Central memory CD4-positive, alpha-beta T cell (primary cell): ENCODE measurements at regions not wholly inside any gene's neighbourhood (a gene's known extent, or its start where the extent isn't known, plus 50 kb on each side); places are given as distances from the start of the nearest gene placed in this dataset.

Source experiments
- DNase-seq: peaks from one replicate; pipeline ENCODE4 v3.0.0; 2022

GRCh38 chr18:78399992-78400503 lies 579.6 kb upstream of the SALL3 start:
- no peak for DNase-seq

GRCh38 chr18:78402440-78402839 lies 577.2 kb upstream of the SALL3 start:
- no peak for DNase-seq

- no peak for DNase-seq
Measured at GRCh38 chr18:78402966-78403365, 576.7 kb upstream of the SALL3 start.

GRCh38 chr18:78403371-78403770 lies 576.2 kb upstream of the SALL3 start:
- no peak for DNase-seq

GRCh38 chr18:78405763-78406162 lies 573.9 kb upstream of the SALL3 start:
- DNase-seq, result no peak

DNA sequence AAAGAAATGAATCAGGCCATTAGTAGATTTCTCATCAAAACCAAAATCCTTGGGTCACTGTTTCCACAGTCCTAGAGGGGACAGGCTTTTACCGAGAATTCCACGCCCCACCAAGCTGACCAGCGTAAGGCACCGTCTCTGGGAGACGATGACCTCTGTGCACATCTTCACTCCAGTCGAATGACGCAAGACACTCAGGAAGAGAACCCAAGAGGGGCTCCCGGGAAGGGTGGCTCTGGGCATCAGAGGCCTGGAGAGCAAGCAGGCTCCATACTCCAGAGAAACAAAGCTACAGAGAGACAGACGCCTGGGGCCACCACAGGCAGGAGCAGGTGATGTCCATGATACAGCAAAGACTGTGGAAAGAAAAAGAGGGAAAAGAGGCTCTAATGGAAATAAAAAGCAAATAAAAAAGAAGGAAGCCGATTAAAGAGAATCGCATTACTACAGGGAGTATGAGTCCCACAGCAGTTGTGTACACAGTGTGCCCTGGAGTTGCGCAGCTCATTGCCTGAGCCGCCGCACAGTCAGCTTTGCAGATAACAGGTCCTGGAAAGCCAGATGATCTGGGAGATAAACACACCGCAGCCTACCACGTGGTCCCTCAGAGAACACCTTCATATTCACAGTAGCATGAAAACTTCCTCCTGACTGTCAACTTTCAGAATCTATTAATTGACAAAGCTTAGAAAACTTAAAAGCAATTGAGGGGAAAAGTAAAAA lies 572.7 kb upstream of the SALL3 start:
- no peak for DNase-seq

DNA sequence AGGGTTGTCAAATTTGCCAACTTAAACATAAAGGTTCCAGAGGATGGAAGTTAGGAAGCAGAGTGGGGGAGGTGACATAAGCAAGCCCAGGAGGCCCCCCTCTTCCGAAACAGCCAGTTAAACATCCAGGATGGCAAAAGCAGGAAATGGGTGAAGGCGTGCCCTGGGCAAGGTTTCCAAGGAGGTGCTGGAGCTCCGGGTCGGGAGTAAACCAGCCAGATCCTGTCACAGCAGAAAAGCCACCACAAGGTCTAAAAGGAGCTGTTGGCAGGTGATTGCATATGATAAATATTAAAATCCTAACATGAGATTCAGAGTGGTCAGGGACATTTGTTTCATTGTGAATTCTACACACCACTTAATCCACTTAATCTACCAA lies 572.2 kb upstream of the SALL3 start:
- no peak for DNase-seq

DNA sequence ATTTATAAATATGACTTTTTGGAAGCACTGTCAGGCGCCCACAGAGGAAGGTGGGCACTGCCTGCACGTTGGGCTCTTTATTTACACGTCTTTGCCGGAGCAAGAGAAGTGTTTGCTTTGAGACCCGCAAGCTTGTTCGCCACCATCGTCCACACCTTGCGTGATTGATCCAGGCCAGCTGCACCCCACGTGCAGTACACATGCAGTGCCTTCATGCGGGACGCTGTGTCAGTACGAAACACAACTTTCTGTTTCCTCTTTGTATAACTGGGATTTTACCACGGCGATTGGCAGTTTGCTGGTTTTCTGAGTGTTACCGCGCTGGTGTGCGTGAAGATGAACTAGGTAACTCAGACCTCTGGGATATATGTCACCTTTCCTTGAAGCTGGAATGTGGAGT lies 571.0 kb upstream of the SALL3 start:
- DNase-seq, result no peak

DNA sequence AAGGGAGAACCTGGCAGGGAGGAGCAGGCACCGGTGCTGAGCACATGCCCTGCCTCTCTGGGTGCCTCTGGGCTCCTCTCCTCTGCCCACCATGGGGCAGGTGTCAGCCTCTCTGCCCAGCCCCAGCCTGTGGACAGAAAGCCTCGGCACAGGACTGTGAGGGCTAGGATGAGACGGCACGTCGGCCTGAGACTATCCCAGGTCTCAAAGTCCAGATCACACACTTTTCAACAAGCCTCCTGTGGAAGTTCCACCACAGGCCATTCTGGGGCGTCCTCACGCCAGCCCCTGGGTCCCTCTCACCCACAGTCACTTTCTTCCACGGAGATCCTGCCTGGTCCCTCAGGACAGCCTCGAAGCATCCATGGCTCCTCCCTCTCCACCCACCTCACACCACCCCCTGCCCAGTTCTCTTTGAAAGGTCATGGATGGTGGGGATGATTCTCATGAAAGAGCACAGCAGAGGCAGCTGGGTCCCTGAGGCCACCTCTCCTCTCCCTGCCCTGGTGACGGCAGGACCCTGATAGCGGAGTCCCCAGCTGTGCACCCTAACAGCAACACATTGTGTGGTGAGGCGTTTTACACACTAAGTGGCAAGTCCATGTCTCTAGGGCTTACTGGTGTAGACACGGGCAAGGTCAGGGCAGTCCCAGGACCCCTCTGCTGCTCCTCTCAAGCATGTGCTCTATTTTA lies 569.4 kb upstream of the SALL3 start:
- DNase-seq, result no peak

DNA sequence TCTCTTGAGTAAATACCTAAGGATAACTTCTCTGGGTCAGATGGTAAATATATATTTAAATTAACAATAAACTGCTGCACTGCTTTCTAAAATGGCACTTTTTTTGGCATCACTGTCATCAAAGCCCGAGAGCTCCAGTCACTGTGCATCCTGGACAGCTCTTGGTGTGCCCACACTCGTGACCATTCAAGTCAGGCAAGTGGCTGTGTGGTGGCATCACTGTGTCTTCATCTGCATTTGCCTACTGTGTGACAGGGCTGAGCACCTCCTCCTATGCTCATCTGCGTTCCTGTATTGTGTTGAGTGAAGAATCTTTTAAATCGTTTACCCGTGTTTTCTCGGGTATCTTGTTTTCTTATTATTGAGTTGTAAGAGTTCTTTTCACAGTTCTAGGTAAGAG lies 568.1 kb upstream of the SALL3 start:
- DNase-seq, result no peak

- DNase-seq, result no peak
Measured at GRCh38 chr18:78414302-78414701, 565.3 kb upstream of the SALL3 start.

DNA sequence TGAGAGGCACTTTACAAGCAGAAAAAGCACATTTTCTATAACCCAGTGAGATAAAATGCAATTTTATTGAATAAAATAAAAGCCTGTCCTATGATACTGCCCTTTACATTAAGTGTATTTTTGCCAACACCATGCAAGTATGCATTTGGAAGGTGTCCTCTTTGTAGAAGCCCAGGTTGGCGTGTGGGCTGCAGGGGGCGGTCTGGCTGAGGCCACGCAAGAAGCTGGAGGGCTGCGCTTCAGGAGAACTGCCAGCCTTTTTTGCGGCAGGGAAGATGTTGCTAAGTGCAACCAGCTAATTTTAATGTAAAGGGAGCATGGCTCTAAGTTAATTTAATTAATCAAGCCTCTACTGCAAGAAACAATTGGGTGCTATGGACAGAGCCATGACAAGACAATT lies 562.8 kb upstream of the SALL3 start:
- DNase-seq, result no peak

GRCh38 chr18:78418379-78418778 lies 561.2 kb upstream of the SALL3 start:
- no peak for DNase-seq

- no peak for DNase-seq
Measured at GRCh38 chr18:78419171-78419570, 560.4 kb upstream of the SALL3 start.

DNA sequence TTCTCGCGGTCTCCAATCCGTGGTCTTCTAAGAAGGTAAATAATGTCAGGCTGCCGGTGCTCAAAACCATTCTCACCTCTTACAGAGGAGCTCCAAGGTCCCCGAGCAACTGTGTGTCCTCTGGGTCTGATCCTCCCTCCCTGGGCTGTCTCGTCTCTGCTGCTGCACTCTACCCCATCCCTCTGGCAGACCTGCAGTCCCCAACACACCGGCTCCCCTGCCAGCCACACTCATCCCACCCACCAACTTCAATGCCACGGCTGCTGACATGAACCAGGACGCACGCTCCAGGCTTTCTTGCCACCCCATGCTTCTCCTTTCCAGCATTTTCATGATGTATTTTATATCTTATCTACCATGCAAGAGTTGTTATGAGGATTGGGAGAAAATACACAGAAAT lies 559.5 kb upstream of the SALL3 start:
- no peak for DNase-seq

GRCh38 chr18:78421392-78421791 lies 558.2 kb upstream of the SALL3 start:
- DNase-seq, result no peak

- no peak for DNase-seq
Measured at GRCh38 chr18:78422336-78422735, 557.3 kb upstream of the SALL3 start.

GRCh38 chr18:78423811-78424210 lies 555.8 kb upstream of the SALL3 start:
- no peak for DNase-seq

GRCh38 chr18:78424403-78425018 lies 555.1 kb upstream of the SALL3 start:
- no peak for DNase-seq

GRCh38 chr18:78425019-78425412 lies 554.6 kb upstream of the SALL3 start:
- no peak for DNase-seq

DNA sequence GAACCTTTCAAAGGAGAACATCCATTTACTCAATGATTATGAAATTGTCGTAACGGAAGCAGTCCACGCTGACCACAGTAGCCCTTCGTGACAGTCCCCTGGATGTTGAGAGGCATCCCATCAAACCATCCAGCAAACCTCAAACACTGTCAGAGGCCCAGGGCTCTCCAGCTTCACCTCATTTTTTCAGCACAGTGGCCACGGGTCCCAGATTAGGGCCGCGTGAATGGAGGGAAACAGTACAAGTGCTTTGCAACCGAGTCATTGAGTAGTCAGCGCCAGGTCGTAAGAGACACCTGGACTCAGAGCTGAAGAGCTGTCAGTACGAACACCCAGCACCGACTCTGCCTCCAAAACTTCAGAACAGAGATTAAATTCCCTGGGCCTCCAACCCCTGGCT lies 552.5 kb upstream of the SALL3 start:
- DNase-seq, result no peak

DNA sequence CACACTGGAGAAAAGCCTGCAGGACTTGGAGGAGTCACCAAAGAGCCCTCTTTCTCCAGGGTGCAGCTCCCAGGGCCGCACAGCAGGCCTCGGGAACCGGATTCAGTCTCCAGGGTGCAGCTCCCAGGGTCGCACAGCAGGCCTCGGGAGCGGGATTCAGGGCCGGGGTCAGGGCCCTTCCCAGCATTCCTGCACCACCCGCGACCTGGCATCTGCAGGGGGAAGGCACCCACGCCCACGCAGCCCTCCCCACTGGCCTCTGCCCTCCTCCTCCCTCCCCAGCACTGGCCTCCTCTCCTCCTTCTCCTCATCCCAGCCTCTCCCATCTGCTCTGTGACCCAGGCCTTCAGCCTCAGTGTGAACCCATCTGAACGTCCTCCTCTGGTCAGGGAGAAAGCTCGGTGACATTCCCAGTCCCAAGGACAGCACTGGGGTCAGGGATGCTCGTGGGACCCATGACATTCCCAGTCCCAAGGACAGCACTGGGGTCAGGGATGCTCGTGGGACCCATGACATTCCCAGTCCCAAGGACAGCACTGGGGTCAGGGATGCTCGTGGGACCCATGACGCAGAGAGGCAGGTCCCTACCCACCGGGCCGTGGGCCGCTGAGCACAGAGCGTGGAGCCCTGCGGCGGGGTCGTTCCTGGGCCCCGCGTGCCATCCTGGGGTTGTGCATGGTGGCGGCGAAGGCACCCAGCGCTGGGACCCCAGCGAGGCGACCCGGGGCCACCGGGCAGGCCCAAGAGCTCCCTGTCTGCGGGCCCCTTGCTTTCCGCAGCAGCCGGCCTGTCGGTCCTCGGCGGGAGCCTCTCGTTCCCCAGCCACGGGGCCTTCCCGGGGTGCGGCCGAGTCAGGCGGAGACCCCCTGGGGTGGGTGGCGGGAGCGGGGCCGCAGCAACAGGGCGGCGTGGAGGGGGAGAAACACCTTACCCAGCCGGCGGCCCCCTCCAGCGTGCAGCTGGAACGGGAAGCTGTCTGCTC lies 550.2 kb upstream of the SALL3 start:
- DNase-seq, result no peak
